ENCODE measurements at regions not wholly inside any gene's neighbourhood (a gene's known extent, or its start where the extent isn't known, plus 50 kb on each side); places are given as distances from the start of the nearest gene placed in this dataset.

DNA sequence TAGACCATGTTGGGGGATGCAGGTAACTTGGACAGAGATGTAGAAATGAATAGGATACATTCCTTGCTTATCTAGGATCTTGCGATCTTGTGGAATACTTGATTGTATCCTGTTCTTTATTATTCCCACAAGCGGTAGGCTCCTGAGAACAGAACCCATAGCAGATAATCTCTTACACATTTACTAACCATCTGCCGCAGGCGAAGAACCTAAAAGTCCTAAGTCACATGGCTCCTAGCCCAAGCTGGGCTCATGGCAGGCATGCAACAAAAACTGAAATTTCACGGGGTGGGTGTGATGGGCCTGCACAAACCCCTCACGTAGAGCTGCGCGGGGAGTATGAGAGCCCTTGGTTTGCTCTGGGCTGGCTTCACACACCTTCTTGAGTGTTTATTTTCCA is 177.4 kb upstream of the NECTIN1 start:
- no peaks in the 10 kb centered on the region for H3K9me2 ChIP-seq (replicated peaks; ENCODE audit: insufficient read depth)
- H3K9me3 ChIP-seq (ENCODE audit: low read depth), result no peaks in the 10 kb centered on the region
- no peak overlapping the region for H3K4me3 ChIP-seq
- H3K4me2 ChIP-seq, result peak overlapping the region; percentile 8
- H3K4me1 ChIP-seq (ENCODE audit: insufficient read depth), result peaks cover 31% of the 10 kb centered on the region
- TF ChIP-seq EZH2phosphoT487 (IDR thresholded peaks at IDR 0.05; ENCODE audit: low read depth, severe bottlenecking, unreplicated experiment) (no peak), EZH2 (IDR thresholded peaks at IDR 0.05; ENCODE audit: borderline replicate concordance) (no peak)
- TF ChIP-seq, protein P1, sequence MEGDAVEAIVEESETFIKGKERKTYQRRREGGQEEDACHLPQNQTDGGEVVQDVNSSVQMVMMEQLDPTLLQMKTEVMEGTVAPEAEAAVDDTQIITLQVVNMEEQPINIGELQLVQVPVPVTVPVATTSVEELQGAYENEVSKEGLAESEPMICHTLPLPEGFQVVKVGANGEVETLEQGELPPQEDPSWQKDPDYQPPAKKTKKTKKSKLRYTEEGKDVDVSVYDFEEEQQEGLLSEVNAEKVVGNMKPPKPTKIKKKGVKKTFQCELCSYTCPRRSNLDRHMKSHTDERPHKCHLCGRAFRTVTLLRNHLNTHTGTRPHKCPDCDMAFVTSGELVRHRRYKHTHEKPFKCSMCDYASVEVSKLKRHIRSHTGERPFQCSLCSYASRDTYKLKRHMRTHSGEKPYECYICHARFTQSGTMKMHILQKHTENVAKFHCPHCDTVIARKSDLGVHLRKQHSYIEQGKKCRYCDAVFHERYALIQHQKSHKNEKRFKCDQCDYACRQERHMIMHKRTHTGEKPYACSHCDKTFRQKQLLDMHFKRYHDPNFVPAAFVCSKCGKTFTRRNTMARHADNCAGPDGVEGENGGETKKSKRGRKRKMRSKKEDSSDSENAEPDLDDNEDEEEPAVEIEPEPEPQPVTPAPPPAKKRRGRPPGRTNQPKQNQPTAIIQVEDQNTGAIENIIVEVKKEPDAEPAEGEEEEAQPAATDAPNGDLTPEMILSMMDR (IDR thresholded peaks at IDR 0.05; ENCODE audit: poor library complexity), result no peak
- no peaks in the 10 kb centered on the region for H3K27me3 ChIP-seq
- DNase-seq (ENCODE audit: low spot score), result no peak
- H2AFZ ChIP-seq, result no peak overlapping the region
- H3K36me3 ChIP-seq (replicated peaks; ENCODE audit: insufficient read depth, low read depth), result no peaks in the 10 kb centered on the region
- H3K27ac ChIP-seq, result peak overlapping the region; percentile 81
- no peaks in the 10 kb centered on the region for H4K20me1 ChIP-seq (ENCODE audit: insufficient read depth, poor library complexity, severe bottlenecking)
- WGBS (ENCODE audit: low lambda C conversion rate, missing lambda C conversion rate), result 74% methylated on average over 8 of the region's 8 CpGs
- no peaks in the 10 kb centered on the region for H3K79me2 ChIP-seq

DNA sequence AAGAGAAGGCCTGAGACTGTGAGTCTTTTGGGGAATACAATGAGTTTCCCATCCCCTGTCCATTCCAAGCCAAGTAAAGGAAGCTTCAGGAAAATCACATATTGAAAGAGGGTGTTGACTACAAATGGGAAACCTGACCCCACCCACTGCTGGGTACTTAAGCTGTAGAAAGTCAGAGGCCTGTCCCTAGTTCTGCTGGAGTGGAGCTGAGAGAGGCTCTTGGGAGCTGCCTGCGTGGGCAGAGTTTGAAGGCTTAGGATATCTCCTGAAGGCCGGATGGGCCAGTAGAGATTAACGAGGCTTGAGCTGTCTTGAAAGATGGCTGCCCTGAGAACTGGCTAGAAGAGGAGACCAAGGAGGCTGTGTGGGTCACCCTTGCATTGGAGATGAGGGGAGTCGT is 176.2 kb upstream of the NECTIN1 start:
- Histone ChIP-seq H3K9me3 (ENCODE audit: low read depth) (no peaks in the 10 kb centered on the region), H3K9me2 (replicated peaks; ENCODE audit: insufficient read depth) (no peaks in the 10 kb centered on the region), H3K27me3 (no peaks in the 10 kb centered on the region), H2AFZ (no peak overlapping the region), H3K4me1 (ENCODE audit: insufficient read depth) (peaks cover 31% of the 10 kb centered on the region), H3K4me2 (no peak overlapping the region), H3K36me3 (replicated peaks; ENCODE audit: insufficient read depth, low read depth) (no peaks in the 10 kb centered on the region), H3K79me2 (no peaks in the 10 kb centered on the region), H4K20me1 (ENCODE audit: insufficient read depth, poor library complexity, severe bottlenecking) (no peaks in the 10 kb centered on the region), H3K4me3 (no peak overlapping the region), H3K27ac (no peak overlapping the region)
- no peak for DNase-seq (ENCODE audit: low spot score)
- 93% methylated on average over 4 of the region's 4 CpGs for WGBS (ENCODE audit: low lambda C conversion rate, missing lambda C conversion rate)
- no peak for TF ChIP-seq EZH2 (IDR thresholded peaks at IDR 0.05; ENCODE audit: borderline replicate concordance)
- TF ChIP-seq EZH2phosphoT487 (IDR thresholded peaks at IDR 0.05; ENCODE audit: low read depth, severe bottlenecking, unreplicated experiment), result no peak
- TF ChIP-seq, protein P1 (IDR thresholded peaks at IDR 0.05; ENCODE audit: poor library complexity), result no peak

DNA sequence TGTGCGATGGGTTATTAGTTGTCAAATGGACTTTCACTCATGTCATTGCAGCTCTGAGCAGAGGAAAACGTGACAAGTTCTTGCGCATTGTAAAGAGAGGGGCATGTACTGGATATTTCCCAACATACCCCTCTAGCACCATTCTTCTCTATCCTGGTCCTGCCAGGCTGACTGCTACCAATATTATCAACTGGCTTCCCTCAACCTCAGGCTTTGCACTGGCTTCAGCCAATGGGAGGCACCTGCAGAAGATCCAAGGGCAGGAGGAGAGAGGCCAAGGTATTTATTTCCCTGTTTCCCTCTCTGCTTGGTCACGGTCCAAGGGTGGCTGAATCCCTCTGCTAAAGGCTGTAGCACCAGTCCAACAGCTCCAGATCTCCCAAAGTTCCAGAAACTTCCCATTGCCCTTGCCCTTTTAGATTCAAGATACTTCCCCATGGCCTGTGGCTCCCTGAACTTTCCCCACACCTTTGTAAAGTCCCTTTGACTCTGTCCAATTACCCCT is 175.6 kb upstream of the NECTIN1 start:
- DNase-seq (ENCODE audit: low spot score), result no peak
- TF ChIP-seq EZH2 (IDR thresholded peaks at IDR 0.05; ENCODE audit: borderline replicate concordance) (no peak), EZH2phosphoT487 (IDR thresholded peaks at IDR 0.05; ENCODE audit: low read depth, severe bottlenecking, unreplicated experiment) (no peak)
- TF ChIP-seq, protein P1 (IDR thresholded peaks at IDR 0.05; ENCODE audit: poor library complexity), result no peak
- no peaks in the 10 kb centered on the region for H3K36me3 ChIP-seq (replicated peaks; ENCODE audit: insufficient read depth, low read depth)
- H3K79me2 ChIP-seq, result no peaks in the 10 kb centered on the region
- no peaks in the 10 kb centered on the region for H4K20me1 ChIP-seq (ENCODE audit: insufficient read depth, poor library complexity, severe bottlenecking)
- H3K4me3 ChIP-seq, result no peak overlapping the region
- WGBS (ENCODE audit: low lambda C conversion rate, missing lambda C conversion rate), result 92% methylated on average over 4 of the region's 4 CpGs
- H3K27me3 ChIP-seq, result no peaks in the 10 kb centered on the region
- H2AFZ ChIP-seq, result no peak overlapping the region
- H3K4me1 ChIP-seq (ENCODE audit: insufficient read depth), result peaks cover 31% of the 10 kb centered on the region
- H3K9me2 ChIP-seq (replicated peaks; ENCODE audit: insufficient read depth), result no peaks in the 10 kb centered on the region
- H3K9me3 ChIP-seq (ENCODE audit: low read depth), result no peaks in the 10 kb centered on the region
- H3K27ac ChIP-seq, result no peak overlapping the region
- H3K4me2 ChIP-seq, result no peak overlapping the region

DNA sequence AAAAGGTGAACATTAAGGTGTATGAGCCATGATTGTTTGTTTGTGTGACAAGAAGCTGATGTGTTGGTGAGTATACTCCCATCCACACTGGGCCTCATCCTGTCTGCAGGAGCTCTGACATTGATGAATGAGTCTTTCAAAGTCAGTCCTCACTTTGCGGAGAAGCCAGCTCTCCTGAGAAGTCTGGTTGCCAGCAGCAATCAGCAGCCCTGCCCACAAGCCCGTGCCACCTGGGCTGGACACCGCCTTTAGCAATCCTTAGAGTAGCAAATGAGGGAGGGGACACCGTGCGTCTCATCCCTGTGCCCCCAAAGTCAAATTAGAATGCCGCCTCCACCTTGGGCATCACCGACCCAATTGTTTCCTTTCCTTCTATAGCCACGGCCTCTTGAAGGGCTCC is 174.8 kb upstream of the NECTIN1 start:
- H4K20me1 ChIP-seq (ENCODE audit: insufficient read depth, poor library complexity, severe bottlenecking), result no peaks in the 10 kb centered on the region
- H3K27ac ChIP-seq, result no peak overlapping the region
- no peak overlapping the region for H3K4me2 ChIP-seq
- no peak overlapping the region for H2AFZ ChIP-seq
- 96% methylated on average over 8 of the region's 8 CpGs for WGBS (ENCODE audit: low lambda C conversion rate, missing lambda C conversion rate)
- peaks cover 30% of the 10 kb centered on the region for H3K4me1 ChIP-seq (ENCODE audit: insufficient read depth)
- DNase-seq (ENCODE audit: low spot score), result no peak
- TF ChIP-seq, protein P1 (IDR thresholded peaks at IDR 0.05; ENCODE audit: poor library complexity), result no peak
- TF ChIP-seq EZH2phosphoT487 (IDR thresholded peaks at IDR 0.05; ENCODE audit: low read depth, severe bottlenecking, unreplicated experiment) (no peak), EZH2 (IDR thresholded peaks at IDR 0.05; ENCODE audit: borderline replicate concordance) (no peak)
- H3K27me3 ChIP-seq, result no peaks in the 10 kb centered on the region
- no peaks in the 10 kb centered on the region for H3K36me3 ChIP-seq (replicated peaks; ENCODE audit: insufficient read depth, low read depth)
- no peaks in the 10 kb centered on the region for H3K9me2 ChIP-seq (replicated peaks; ENCODE audit: insufficient read depth)
- H3K79me2 ChIP-seq, result no peaks in the 10 kb centered on the region
- H3K4me3 ChIP-seq, result no peak overlapping the region
- no peaks in the 10 kb centered on the region for H3K9me3 ChIP-seq (ENCODE audit: low read depth)

Measured in hepatocyte (in vitro differentiated cells).